Type B pancreatic cell (in vitro differentiated cells): ENCODE measurements at regions not wholly inside any gene's neighbourhood (a gene's known extent, or its start where the extent isn't known, plus 50 kb on each side); places are given as distances from the start of the nearest gene placed in this dataset.

Source experiments
- DNase-seq: peaks from one replicate; pipeline ENCODE4 v3.0.0; 2021; ENCODE audit warnings: mixed read lengths; ENCODE audit not compliant: unreplicated experiment; ENCODE audit errors: extremely low spot score
- H3K27ac Mint-ChIP-seq: 2 replicates; pipeline ENCODE4 v1.8.0; 2021; ENCODE audit warnings: mild to moderate bottlenecking, mixed read lengths
- H3K27me3 Mint-ChIP-seq: 2 replicates; pipeline ENCODE4 v1.8.0; 2021; ENCODE audit warnings: mixed read lengths
- H3K36me3 Mint-ChIP-seq: 2 replicates; pipeline ENCODE4 v1.8.0; 2021; ENCODE audit warnings: mixed read lengths
- H3K4me1 Mint-ChIP-seq: one replicate; pipeline ENCODE4 v1.8.0; 2021; ENCODE audit warnings: mixed read lengths; ENCODE audit not compliant: unreplicated experiment
- H3K4me3 Mint-ChIP-seq: 2 replicates; pipeline ENCODE4 v1.8.0; 2021; ENCODE audit warnings: mild to moderate bottlenecking, mixed read lengths
- H3K9me3 Mint-ChIP-seq: 2 replicates; pipeline ENCODE4 v1.8.0; 2021; ENCODE audit warnings: mixed read lengths
- CTCF ChIP-seq: fragments of 200-600 bp; sonication (generic); conservative IDR thresholded peaks from 2 replicates; pipeline ENCODE4 v1.5.0; 2021; ENCODE audit warnings: antibody characterized with exemption, mild to moderate bottlenecking

GRCh38 chr9:113654605-113655428 lies 191.3 kb downstream of the RGS3 start:
- Mint-ChIP-seq H3K4me3 (no peak overlapping the region), H3K36me3 (no peaks in the 10 kb centered on the region), H3K27me3 (peaks cover 17% of the 10 kb centered on the region), H3K4me1 (peaks cover 28% of the 10 kb centered on the region), H3K27ac (peak overlapping the region; percentile 2), H3K9me3 (no peaks in the 10 kb centered on the region)
- no peak for DNase-seq
- TF ChIP-seq CTCF, result no peak

DNA sequence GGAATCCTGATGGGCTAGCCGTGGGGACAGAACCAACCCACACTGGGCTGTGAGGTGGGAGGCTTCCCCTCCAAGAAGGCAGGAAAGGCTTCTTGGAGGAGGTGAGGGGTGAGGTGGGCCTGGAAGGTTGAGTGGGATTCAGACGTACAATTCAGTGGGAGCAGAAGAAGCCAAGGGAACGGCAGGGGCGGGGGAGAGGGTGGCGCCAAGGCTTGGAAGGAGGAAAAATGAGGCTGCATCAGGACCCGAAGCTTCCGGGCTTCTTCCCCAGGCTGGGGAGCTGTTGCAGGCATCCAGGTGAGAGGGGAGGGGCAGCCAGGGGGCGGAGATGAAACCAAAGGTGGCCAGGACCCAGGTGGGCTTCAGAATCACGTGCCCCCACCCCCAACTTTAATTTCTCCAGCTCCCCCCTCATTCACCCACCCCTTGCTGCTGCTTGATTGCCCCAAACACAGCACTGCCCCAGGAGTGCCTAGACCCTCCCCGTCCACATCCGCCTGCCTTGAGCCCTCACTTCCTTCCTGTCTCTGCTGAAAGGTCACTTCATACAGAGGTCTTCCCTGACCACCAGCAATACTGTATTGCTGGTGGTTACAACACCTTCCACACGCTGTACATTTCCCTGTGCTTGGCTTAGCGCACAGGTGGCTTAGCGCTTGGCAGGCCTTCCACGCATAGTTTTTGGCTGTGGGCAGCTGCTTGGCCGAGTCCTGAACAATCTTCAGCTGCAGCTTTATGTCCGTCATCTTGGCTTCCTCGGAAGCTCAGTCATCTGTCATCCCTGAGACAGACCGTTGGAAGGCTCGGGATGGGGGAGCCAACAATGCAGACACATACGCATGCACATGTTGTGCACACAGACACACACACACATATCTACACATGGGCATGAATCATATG lies 193.5 kb downstream of the RGS3 start:
- no peaks in the 10 kb centered on the region for H3K36me3 Mint-ChIP-seq
- TF ChIP-seq CTCF, result no peak
- no peak overlapping the region for H3K4me3 Mint-ChIP-seq
- H3K4me1 Mint-ChIP-seq, result peaks cover 17% of the 10 kb centered on the region
- H3K27ac Mint-ChIP-seq, result no peak overlapping the region
- H3K27me3 Mint-ChIP-seq, result peaks cover 29% of the 10 kb centered on the region
- no peak for DNase-seq
- H3K9me3 Mint-ChIP-seq, result no peaks in the 10 kb centered on the region

DNA sequence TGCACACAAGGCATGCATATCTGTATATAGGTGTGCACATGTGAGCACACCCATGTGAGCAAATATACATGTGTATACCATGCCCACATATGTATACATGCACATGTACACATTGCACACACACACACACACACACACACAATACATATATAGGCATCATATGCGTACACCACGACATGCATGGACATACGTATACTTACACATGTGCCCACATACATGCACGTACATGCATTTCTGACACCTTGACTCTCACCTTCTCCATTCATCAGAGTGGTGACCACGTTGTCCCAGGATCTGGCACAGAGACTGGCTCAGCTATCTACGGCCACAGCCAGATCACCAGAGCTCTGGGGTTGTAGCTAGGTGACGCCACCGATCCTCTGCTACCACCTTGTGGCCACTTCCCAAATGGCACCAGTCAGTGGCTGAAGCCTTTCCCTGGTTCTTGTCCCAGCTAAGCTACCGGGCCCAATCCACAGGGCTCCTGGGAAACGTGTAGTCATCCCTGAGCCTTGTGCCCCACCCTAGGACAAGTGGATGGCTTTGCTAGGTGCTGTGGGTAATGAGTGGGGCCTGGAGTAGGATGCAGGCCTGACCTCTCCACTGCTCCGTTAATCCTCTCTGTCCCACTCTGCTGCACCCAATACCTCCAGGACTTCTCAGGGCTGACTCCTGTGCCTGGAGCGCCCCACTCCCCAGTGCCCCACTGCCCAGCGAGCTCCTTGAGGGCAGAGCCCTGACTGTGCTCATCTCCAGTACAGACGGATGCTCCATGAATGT lies 194.4 kb downstream of the RGS3 start:
- Mint-ChIP-seq H3K36me3 (no peaks in the 10 kb centered on the region), H3K27ac (no peak overlapping the region), H3K4me3 (no peak overlapping the region), H3K9me3 (no peaks in the 10 kb centered on the region), H3K27me3 (peaks cover 30% of the 10 kb centered on the region), H3K4me1 (peaks cover 15% of the 10 kb centered on the region)
- peak; percentile 96 for TF ChIP-seq CTCF
- DNase-seq, result peak; percentile 87

DNA sequence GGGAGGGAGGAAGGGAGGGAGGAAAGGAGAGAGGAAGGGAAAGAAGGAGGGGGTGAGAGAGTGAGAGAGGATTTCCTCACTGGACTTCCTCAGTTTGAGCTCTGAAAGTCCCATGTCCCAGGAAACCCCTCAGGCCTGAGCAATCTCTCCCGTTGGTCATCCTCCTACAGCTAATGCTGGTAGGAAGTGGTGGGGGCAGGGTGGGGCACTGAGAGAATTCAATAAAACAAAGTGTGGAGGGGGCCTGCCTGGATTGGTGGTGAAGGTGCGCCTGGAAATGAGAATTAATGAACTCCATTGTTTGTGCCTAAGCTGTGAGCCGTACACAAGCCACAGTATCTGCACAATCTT lies 195.0 kb downstream of the RGS3 start:
- H3K36me3 Mint-ChIP-seq, result no peaks in the 10 kb centered on the region
- H3K27ac Mint-ChIP-seq, result no peak overlapping the region
- DNase-seq, result no peak
- H3K4me1 Mint-ChIP-seq, result peaks cover 13% of the 10 kb centered on the region
- H3K4me3 Mint-ChIP-seq, result no peak overlapping the region
- no peaks in the 10 kb centered on the region for H3K9me3 Mint-ChIP-seq
- peaks cover 36% of the 10 kb centered on the region for H3K27me3 Mint-ChIP-seq
- TF ChIP-seq CTCF, result no peak

DNA sequence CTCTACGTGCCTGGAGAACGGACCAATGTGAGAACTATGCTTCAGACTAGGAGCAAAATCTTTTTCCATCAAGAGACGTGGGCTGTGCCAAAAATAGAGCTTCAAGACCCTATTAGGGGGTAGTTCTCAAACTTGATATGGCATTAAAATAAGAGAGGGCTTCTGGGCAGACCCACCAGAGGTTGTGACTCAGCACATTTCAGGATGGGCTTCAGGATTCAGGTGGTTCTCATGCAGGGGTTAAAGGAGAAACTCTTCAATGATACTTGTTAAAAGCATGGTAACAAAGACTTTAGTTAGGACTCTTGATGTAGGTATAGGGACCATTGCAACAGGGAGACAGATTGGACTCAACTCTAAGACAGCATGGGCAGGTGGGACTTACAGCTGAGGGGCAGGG lies 195.5 kb downstream of the RGS3 start:
- peaks cover 37% of the 10 kb centered on the region for H3K27me3 Mint-ChIP-seq
- no peak overlapping the region for H3K27ac Mint-ChIP-seq
- no peak overlapping the region for H3K4me3 Mint-ChIP-seq
- peaks cover 13% of the 10 kb centered on the region for H3K4me1 Mint-ChIP-seq
- H3K9me3 Mint-ChIP-seq, result no peaks in the 10 kb centered on the region
- H3K36me3 Mint-ChIP-seq, result no peaks in the 10 kb centered on the region
- TF ChIP-seq CTCF, result no peak
- no peak for DNase-seq
